ENCODE measurements at regions not wholly inside any gene's neighbourhood (a gene's known extent, or its start where the extent isn't known, plus 50 kb on each side); places are given as distances from the start of the nearest gene placed in this dataset.

DNA sequence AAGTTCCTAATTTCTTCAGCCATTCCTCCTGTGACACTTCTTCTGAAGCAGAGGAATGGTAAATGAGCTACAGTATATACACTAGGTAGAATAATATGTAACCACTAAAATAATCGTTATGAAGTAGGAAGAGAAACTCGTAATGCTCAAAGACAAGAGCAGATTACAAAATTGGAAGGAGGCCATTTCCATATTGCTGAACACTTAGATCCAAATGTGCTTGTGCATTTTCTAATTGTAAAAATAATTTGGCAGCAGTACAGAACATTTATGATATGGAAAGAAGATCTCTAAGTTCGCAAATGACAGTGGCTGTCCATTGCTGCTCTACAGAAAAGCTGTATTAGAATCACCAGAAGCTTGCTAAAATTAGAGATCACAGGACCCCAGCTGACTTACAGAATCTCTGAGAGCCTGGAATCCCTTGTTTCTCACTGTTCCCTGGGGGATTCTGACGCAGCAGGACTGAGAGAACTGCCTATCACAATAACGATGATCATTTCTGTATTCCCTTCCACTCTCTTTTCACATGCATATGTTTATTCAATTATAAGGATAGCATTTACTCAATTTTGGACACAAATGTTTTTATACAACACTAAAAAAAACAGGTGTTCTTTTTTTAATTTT is 242.1 kb downstream of the OMA1 start:
- no peaks in the 10 kb centered on the region for H4K20me1 ChIP-seq (ENCODE audit: control insufficient read depth, insufficient read depth)
- H3K27me3 ChIP-seq (replicated peaks in 1 of 2; ENCODE audit: control insufficient read depth in 2 of 2, insufficient read depth in 2 of 2, low read length in 1 of 2), result no peaks in the 10 kb centered on the region
- no peak for DNase-seq (ENCODE audit: low read depth, low spot score)
- ChIA-PET RAD21 (ENCODE audit: unreplicated experiment) (no interaction called here), POLR2A (no interaction called here), CTCF (no interaction called here), SMC1A (ENCODE audit: uncharacterized antibody, unreplicated experiment) (no interaction called here)
- H3K9me3 ChIP-seq (replicated peaks; ENCODE audit: control insufficient read depth, insufficient read depth, low read length), result no peaks in the 10 kb centered on the region
- no peak overlapping the region for H3K4me2 ChIP-seq (ENCODE audit: control insufficient read depth, insufficient read depth)
- H3K9ac ChIP-seq (ENCODE audit: control insufficient read depth, insufficient read depth, low read length), result no peak overlapping the region
- 7% methylated on average over 5 of the region's 5 CpGs for WGBS (ENCODE audit: insufficient coverage, insufficient replicate concordance, low lambda C conversion rate, missing lambda C conversion rate)
- no peak overlapping the region for H3K27ac ChIP-seq (ENCODE audit: control insufficient read depth, insufficient read depth)
- no peaks in the 10 kb centered on the region for H3K79me2 ChIP-seq (ENCODE audit: control insufficient read depth, insufficient read depth, low read length)
- TF ChIP-seq CEBPB (IDR thresholded peaks at IDR 0.05; ENCODE audit: borderline replicate concordance in 1 of 2, low read depth in 2 of 2, low read length in 2 of 2), result no peak
- no peak for TF ChIP-seq SIN3A (IDR thresholded peaks at IDR 0.05; ENCODE audit: low read depth, low read length)
- ATAC-seq, result no peak
- no peaks in the 10 kb centered on the region for H3K4me1 ChIP-seq (ENCODE audit: control insufficient read depth, insufficient read depth, low read length)
- intact Hi-C loops (cut with micrococcal nuclease; ENCODE audit: unreplicated experiment), result no loop called here
- H2AFZ ChIP-seq (ENCODE audit: control insufficient read depth, low read depth, low read length), result no peak overlapping the region
- no TSS peak for BruUV-seq (replicated peaks)
- H3K36me3 ChIP-seq (ENCODE audit: control insufficient read depth in 2 of 2, insufficient read depth in 2 of 2, low read length in 1 of 2), result no peaks in the 10 kb centered on the region
- in situ Hi-C loops (cut with MboI), result no loop called here
- H3K4me3 ChIP-seq, result no peak overlapping the region
- FAIRE-seq, result no peak

DNA sequence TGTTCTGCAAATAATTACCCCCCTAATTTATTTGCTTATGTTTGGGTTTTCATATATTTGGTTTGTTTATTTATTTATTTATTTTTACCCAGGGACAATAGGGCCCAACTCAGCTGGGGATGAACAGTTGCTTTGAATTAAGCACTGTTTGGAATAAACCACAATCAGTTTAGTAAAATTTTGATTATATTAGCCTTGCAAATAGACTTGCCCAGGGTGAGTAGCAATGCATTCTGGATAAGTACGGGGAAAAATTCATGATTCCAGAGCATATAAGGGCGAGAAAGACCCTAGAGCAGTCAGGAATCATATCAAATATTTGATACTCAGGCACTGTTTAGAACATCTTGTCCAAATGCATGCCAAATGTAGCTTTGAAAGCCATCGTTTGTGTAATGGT is 242.7 kb downstream of the OMA1 start:
- H2AFZ ChIP-seq (ENCODE audit: control insufficient read depth, low read depth, low read length), result no peak overlapping the region
- 0% methylated on average over 3 of the region's 3 CpGs for WGBS (ENCODE audit: insufficient coverage, insufficient replicate concordance, low lambda C conversion rate, missing lambda C conversion rate)
- TF ChIP-seq CBX3 (IDR thresholded peaks at IDR 0.05; ENCODE audit: borderline replicate concordance, low read depth) (no peak), ASH2L (IDR thresholded peaks at IDR 0.05; ENCODE audit: borderline replicate concordance, low read depth) (no peak), CHD1 (IDR thresholded peaks at IDR 0.05; ENCODE audit: low read depth, low read length) (no peak), TBL1XR1 (IDR thresholded peaks at IDR 0.05; ENCODE audit: low read depth, low read length) (no peak), ZZZ3 (IDR thresholded peaks at IDR 0.05; ENCODE audit: control insufficient read depth, insufficient read length, low read depth) (no peak)
- ChIA-PET RAD21 (ENCODE audit: unreplicated experiment) (no interaction called here), SMC1A (ENCODE audit: uncharacterized antibody, unreplicated experiment) (no interaction called here), CTCF (no interaction called here), POLR2A (no interaction called here)
- H3K9me3 ChIP-seq (replicated peaks; ENCODE audit: control insufficient read depth, insufficient read depth, low read length), result no peaks in the 10 kb centered on the region
- in situ Hi-C loops (cut with MboI) (no loop called here), intact Hi-C loops (cut with micrococcal nuclease; ENCODE audit: unreplicated experiment) (no loop called here)
- no peak overlapping the region for H3K9ac ChIP-seq (ENCODE audit: control insufficient read depth, insufficient read depth, low read length)
- no peak for FAIRE-seq
- no peaks in the 10 kb centered on the region for H3K36me3 ChIP-seq (ENCODE audit: control insufficient read depth in 2 of 2, insufficient read depth in 2 of 2, low read length in 1 of 2)
- no peak overlapping the region for H3K27ac ChIP-seq (ENCODE audit: control insufficient read depth, insufficient read depth)
- no peaks in the 10 kb centered on the region for H3K27me3 ChIP-seq (replicated peaks in 1 of 2; ENCODE audit: control insufficient read depth in 2 of 2, insufficient read depth in 2 of 2, low read length in 1 of 2)
- BruUV-seq (replicated peaks), result no TSS peak
- no peaks in the 10 kb centered on the region for H4K20me1 ChIP-seq (ENCODE audit: control insufficient read depth, insufficient read depth)
- no peak for ATAC-seq
- no peaks in the 10 kb centered on the region for H3K4me1 ChIP-seq (ENCODE audit: control insufficient read depth, insufficient read depth, low read length)
- no peak overlapping the region for H3K4me2 ChIP-seq (ENCODE audit: control insufficient read depth, insufficient read depth)
- H3K4me3 ChIP-seq, result no peak overlapping the region
- H3K79me2 ChIP-seq (ENCODE audit: control insufficient read depth, insufficient read depth, low read length), result no peaks in the 10 kb centered on the region
- no peak for DNase-seq (ENCODE audit: low read depth, low spot score)

All from GM12878 (cell line).